IMR-90 (cell line): ENCODE measurements at regions not wholly inside any gene's neighbourhood (a gene's known extent, or its start where the extent isn't known, plus 50 kb on each side); places are given as distances from the start of the nearest gene placed in this dataset.

Experiments
- ATAC-seq: fragments of 200-7000 bp; cut with Tn5 transposase; 2 replicates; pipeline ENCODE4 v1.9.1; 2020; ENCODE audit warnings: low read depth, mild to moderate bottlenecking, moderate library complexity
- BruUV-seq: library from RNA; stranded (reverse); fragments of 400-500 nt; replicated peaks from 2 replicates; lab custom pipeline; 2021; lab: Mats Ljungman, UMichigan
- CTCF ChIA-PET: fragments of 300-600 bp; formaldehyde crosslinking; extraction: SDS; loops from one replicate; lab custom pipeline; 2021; ENCODE audit warnings: antibody characterized with exemption; lab: Yijun Ruan, JAX
- POLR2A ChIA-PET: fragments of 300-600 bp; sonication (Branson Sonifier 250); formaldehyde crosslinking; loops from one replicate; lab custom pipeline; 2022; ENCODE audit warnings: antibody characterized with exemption; ENCODE audit not compliant: unreplicated experiment; lab: Charles Lee
- DNase-seq: peaks from one replicate; pipeline ENCODE4 v3.0.0; 2013
- H2AFZ ChIP-seq: replicated peaks from 2 replicates; pipeline ENCODE3; 2013; ENCODE audit warnings: low read length, mild to moderate bottlenecking; ENCODE audit not compliant: poor library complexity
- H2AK5ac ChIP-seq: 2 replicates; pipeline ENCODE4 v1.6.1; 2013; ENCODE audit warnings: low read depth, low read length, inconsistent platforms
- H2AK9ac ChIP-seq: replicated peaks from 2 replicates; pipeline ENCODE3; 2013; ENCODE audit warnings: mild to moderate bottlenecking, low read depth, low read length, moderate library complexity; ENCODE audit not compliant: poor library complexity
- H2BK120ac ChIP-seq: 2 replicates; pipeline ENCODE4 v1.6.1; 2013; ENCODE audit warnings: low read depth, low read length, inconsistent platforms
- H2BK15ac ChIP-seq: 3 replicates; pipeline ENCODE4 v1.6.1; 2013; ENCODE audit warnings: low read depth, low read length, inconsistent platforms
- H2BK20ac ChIP-seq: 2 replicates; pipeline ENCODE4 v1.6.1; 2013; ENCODE audit warnings: low read depth, mild to moderate bottlenecking, inconsistent platforms, low read length, moderate library complexity
- H2BK5ac ChIP-seq: 2 replicates; pipeline ENCODE4 v1.6.1; 2013; ENCODE audit warnings: mild to moderate bottlenecking, low read depth, low read length, inconsistent platforms; ENCODE audit not compliant: poor library complexity, severe bottlenecking
- H3K14ac ChIP-seq: replicated peaks from 2 replicates; pipeline ENCODE4 v1.6.1; 2013; ENCODE audit warnings: low read depth, low read length, inconsistent platforms
- H3K18ac ChIP-seq: 2 replicates; pipeline ENCODE4 v1.6.1; 2013; ENCODE audit warnings: low read depth, low read length, control low read depth
- H3K23ac ChIP-seq: 2 replicates; pipeline ENCODE4 v1.6.1; 2013; ENCODE audit warnings: low read depth, low read length, inconsistent platforms
- H3K27ac ChIP-seq: 2 replicates; pipeline ENCODE4 v1.5.1; 2013; ENCODE audit warnings: mild to moderate bottlenecking, control low read depth, low read length; ENCODE audit not compliant: insufficient read depth
- H3K27me3 ChIP-seq: 2 replicates; pipeline ENCODE4 v1.6.1; 2013; ENCODE audit warnings: low read length; ENCODE audit not compliant: control insufficient read depth, insufficient read depth
- H3K36me3 ChIP-seq: 2 replicates; pipeline ENCODE4 v1.6.1; 2013; ENCODE audit warnings: low read length, mixed read lengths; ENCODE audit not compliant: control insufficient read depth, insufficient read depth
- H3K4ac ChIP-seq: 2 replicates; pipeline ENCODE4 v1.6.1; 2013; ENCODE audit warnings: low read depth, low read length, inconsistent platforms
- H3K4me1 ChIP-seq: 2 replicates; pipeline ENCODE4 v1.6.1; 2013; ENCODE audit warnings: low read length, mixed read lengths; ENCODE audit not compliant: control insufficient read depth, insufficient read depth
- H3K4me2 ChIP-seq: 2 replicates; pipeline ENCODE4 v1.6.1; 2013; ENCODE audit warnings: low read depth, mild to moderate bottlenecking, control low read depth, low read length, moderate library complexity
- H3K4me3 ChIP-seq: 2 replicates; pipeline ENCODE4 v1.5.1; 2013; ENCODE audit warnings: low read depth, mild to moderate bottlenecking, control low read depth, low read length, moderate library complexity; ENCODE audit not compliant: insufficient read depth
- H3K56ac ChIP-seq: 2 replicates; pipeline ENCODE4 v1.6.1; 2013; ENCODE audit warnings: low read length, inconsistent platforms; ENCODE audit not compliant: insufficient read depth; ENCODE audit errors: extremely low read depth
- H3K79me1 ChIP-seq, 2 experiments: 2 replicates each; pipeline ENCODE4 v1.6.1; 2013; ENCODE audit warnings: low read length in 2 of 2, inconsistent platforms in 1 of 2, low read depth in 1 of 2
- H3K9ac ChIP-seq: 2 replicates; pipeline ENCODE4 v1.6.1; 2013; ENCODE audit warnings: low read depth, low read length, control low read depth
- H3K9me1 ChIP-seq: 2 replicates; pipeline ENCODE4 v1.6.1; 2013; ENCODE audit warnings: low read length, inconsistent platforms; ENCODE audit not compliant: insufficient read depth
- H3K9me3 ChIP-seq: 2 replicates; pipeline ENCODE4 v1.6.1; 2013; ENCODE audit warnings: low read length; ENCODE audit not compliant: control insufficient read depth, insufficient read depth
- H4K20me1 ChIP-seq: 2 replicates; pipeline ENCODE4 v1.6.1; 2013; ENCODE audit warnings: low read length, inconsistent platforms; ENCODE audit not compliant: insufficient read depth
- H4K5ac ChIP-seq: 2 replicates; pipeline ENCODE4 v1.6.1; 2013; ENCODE audit warnings: mild to moderate bottlenecking, low read depth, low read length, control low read depth
- H4K8ac ChIP-seq, 2 experiments: 2 replicates each; pipeline ENCODE4 v1.6.1; 2013; ENCODE audit warnings: low read depth in 2 of 2, low read length in 2 of 2, control low read depth in 1 of 2, inconsistent platforms in 1 of 2
- H4K91ac ChIP-seq: 2 replicates; pipeline ENCODE4 v1.6.1; 2013; ENCODE audit warnings: low read depth, low read length, inconsistent platforms; ENCODE audit not compliant: insufficient read depth
- CEBPB ChIP-seq: IDR thresholded peaks from 2 replicates; pipeline ENCODE4 v1.6.1; 2012; ENCODE audit warnings: low read depth, low read length, improper control_type of control experiment
- CHD1 ChIP-seq: IDR thresholded peaks from 2 replicates; pipeline ENCODE4 v1.6.1; 2012; ENCODE audit warnings: low read depth, low read length, improper control_type of control experiment
- ELK1 ChIP-seq: fragments of 150-350 bp; IDR thresholded peaks from 2 replicates; pipeline ENCODE4 v1.6.1; 2016; ENCODE audit warnings: low read depth, mild to moderate bottlenecking, low read length, moderate library complexity, borderline replicate concordance
- MAFK ChIP-seq: IDR thresholded peaks from 2 replicates; pipeline ENCODE4 v1.6.1; 2012; ENCODE audit warnings: low read depth, low read length, improper control_type of control experiment
- MAZ ChIP-seq: IDR thresholded peaks from 2 replicates; pipeline ENCODE4 v1.6.1; 2012; ENCODE audit warnings: low read depth, mild to moderate bottlenecking, low read length, improper control_type of control experiment, moderate library complexity, borderline replicate concordance
- NFE2L2 ChIP-seq: fragments of 150-350 bp; IDR thresholded peaks from 2 replicates; pipeline ENCODE4 v1.6.1; 2016; ENCODE audit warnings: low read depth, mild to moderate bottlenecking, low read length
- POLR2A ChIP-seq: IDR thresholded peaks from 2 replicates; pipeline ENCODE4 v1.6.1; 2012; ENCODE audit warnings: mild to moderate bottlenecking, low read depth, low read length
- RAD21 ChIP-seq: IDR thresholded peaks from 2 replicates; pipeline ENCODE4 v1.6.1; 2012; ENCODE audit warnings: low read length, improper control_type of control experiment
- RCOR1 ChIP-seq: IDR thresholded peaks from 2 replicates; pipeline ENCODE4 v1.6.1; 2012; ENCODE audit warnings: mild to moderate bottlenecking, low read length, improper control_type of control experiment; ENCODE audit not compliant: insufficient replicate concordance
- RFX5 ChIP-seq: IDR thresholded peaks from 2 replicates; pipeline ENCODE4 v1.8.0; 2012; ENCODE audit warnings: low read depth, mild to moderate bottlenecking, low read length, moderate library complexity
- WGBS, 2 experiments: methylation state at CpG; one replicate each; pipeline versions ENCODE4 v1.1.5 to v1.1.7; 2013; ENCODE audit warnings: missing lambda C conversion rate in 2 of 2; ENCODE audit not compliant: insufficient read length in 1 of 2; ENCODE audit errors: extremely low coverage in 2 of 2; 5-methylcytosine and 5-hydroxymethylcytosine counted together
- dilution Hi-C: fragments of 300-500 bp; cut with HindIII; formaldehyde crosslinking; loops from one replicate; pipeline ENCODE4 v1.14.3; 2018; ENCODE audit warnings: low sequenced_read_pairs; ENCODE audit not compliant: unreplicated experiment
- in situ Hi-C: fragments of 300-500 bp; cut with MboI; formaldehyde crosslinking; loops from 3 replicates; pipeline ENCODE4 v1.14.3; 2019; ENCODE audit warnings: low sequenced_read_pairs, inconsistent platforms, mixed read lengths
- intact Hi-C: fragments of 100-400 bp; cut with micrococcal nuclease; formaldehyde crosslinking; loops from 2 replicates; pipeline ENCODE4 v1.10.0; 2022

- no peaks in the 10 kb centered on the region for H3K27me3 ChIP-seq
Observed at GRCh38 chr17:79508291-79508716, 102.5 kb downstream of the RBFOX3 start.

More at GRCh38 chr17:79508291-79508716, 102.5 kb downstream of the RBFOX3 start:
- Histone ChIP-seq H2BK120ac (no peak overlapping the region), H2AK9ac (no peak overlapping the region), H2BK5ac (no peak overlapping the region), H3K36me3 (no peaks in the 10 kb centered on the region), H3K4me1 (no peaks in the 10 kb centered on the region), H2AFZ (no peak overlapping the region), H3K27ac (no peak overlapping the region), H4K5ac (no peak overlapping the region), H3K18ac (no peak overlapping the region), H4K8ac (no peak overlapping the region), H3K9me1 (no peaks in the 10 kb centered on the region), H2AK5ac (no peak overlapping the region), H4K20me1 (no peaks in the 10 kb centered on the region), H3K56ac (no peak overlapping the region), H3K4me2 (no peak overlapping the region), H4K91ac (no peak overlapping the region), H3K4ac (no peak overlapping the region), H3K9ac (no peak overlapping the region), H3K23ac (no peak overlapping the region), H3K9me3 (peaks cover 28% of the 10 kb centered on the region), H3K14ac (no peak overlapping the region), H2BK15ac (no peak overlapping the region), H2BK20ac (no peak overlapping the region), H3K4me3 (no peak overlapping the region), H3K79me1 (no peaks in the 10 kb centered on the region)
- DNase-seq (no peak), ATAC-seq (no peak)
- ChIA-PET CTCF (no interaction called here), POLR2A (no interaction called here)
- intact Hi-C loops (no loop called here), dilution Hi-C loops (no loop called here), in situ Hi-C loops (no loop called here)
- TF ChIP-seq MAZ (no peak), RFX5 (no peak), ELK1 (no peak), MAFK (no peak), NFE2L2 (no peak), CEBPB (no peak), POLR2A (no peak), RAD21 (no peak), CHD1 (no peak), RCOR1 (no peak)
- BruUV-seq, result no TSS peak
- 64% methylated on average over 11 of the region's 22 CpGs; no CpG with 5 or more reads in 1 of the 2 experiments for WGBS, 2 experiments
